H9 (cell line): ENCODE measurements at regions not wholly inside any gene's neighbourhood (a gene's known extent, or its start where the extent isn't known, plus 50 kb on each side); places are given as distances from the start of the nearest gene placed in this dataset.

Experiments used
- DNase-seq: peaks from one replicate; pipeline ENCODE4 v3.0.0-alpha.2; 2017
- H2AFZ ChIP-seq: one replicate; pipeline ENCODE4 v1.6.1; 2013; ENCODE audit warnings: mild to moderate bottlenecking, low read length, control low read depth, moderate library complexity
- H2AK5ac ChIP-seq: 2 replicates; pipeline ENCODE4 v1.6.1; 2013; ENCODE audit warnings: low read length, control low read depth, mixed read lengths; ENCODE audit not compliant: insufficient read length
- H2BK120ac ChIP-seq: one replicate; pipeline ENCODE4 v1.6.1; 2013; ENCODE audit warnings: low read depth, mild to moderate bottlenecking, low read length, control low read depth, inconsistent platforms; ENCODE audit not compliant: poor library complexity, severe bottlenecking
- H2BK12ac ChIP-seq: 2 replicates; pipeline ENCODE4 v1.6.1; 2013; ENCODE audit warnings: low read length, control low read depth, mixed read lengths, low read depth; ENCODE audit not compliant: insufficient read length
- H2BK15ac ChIP-seq: 2 replicates; pipeline ENCODE4 v1.6.1; 2013; ENCODE audit warnings: low read depth, low read length, control low read depth
- H2BK20ac ChIP-seq: one replicate; pipeline ENCODE4 v1.6.1; 2013; ENCODE audit warnings: low read depth, mild to moderate bottlenecking, low read length, control low read depth, inconsistent platforms; ENCODE audit not compliant: poor library complexity, severe bottlenecking
- H2BK5ac ChIP-seq: 2 replicates; pipeline ENCODE4 v1.6.1; 2013; ENCODE audit warnings: low read length, control low read depth, mixed read lengths; ENCODE audit not compliant: insufficient read length
- H3K14ac ChIP-seq: 2 replicates; pipeline ENCODE4 v1.6.1; 2013; ENCODE audit warnings: low read length, control low read depth; ENCODE audit not compliant: insufficient read depth
- H3K18ac ChIP-seq: 2 replicates; pipeline ENCODE4 v1.6.1; 2013; ENCODE audit warnings: low read depth, mild to moderate bottlenecking, mixed read lengths, low read length, control low read depth; ENCODE audit not compliant: insufficient read length
- H3K23ac ChIP-seq: 2 replicates; pipeline ENCODE4 v1.6.1; 2013; ENCODE audit warnings: low read length, control low read depth, mixed read lengths, low read depth; ENCODE audit not compliant: insufficient read length
- H3K23me2 ChIP-seq: 2 replicates; pipeline ENCODE4 v1.6.1; 2013; ENCODE audit warnings: low read depth, mild to moderate bottlenecking, mixed read lengths, low read length, control low read depth; ENCODE audit not compliant: insufficient read length, poor library complexity, severe bottlenecking
- H3K27ac ChIP-seq: 2 replicates; pipeline ENCODE4 v1.5.1; 2013; ENCODE audit warnings: low read length, control low read depth, mixed read lengths, low read depth; ENCODE audit not compliant: insufficient read length
- H3K27me3 ChIP-seq: 2 replicates; pipeline ENCODE4 v1.6.1; 2013; ENCODE audit warnings: low read length, control low read depth, inconsistent platforms; ENCODE audit not compliant: insufficient read depth
- H3K4ac ChIP-seq: 2 replicates; pipeline ENCODE4 v1.6.1; 2013; ENCODE audit warnings: low read depth, mild to moderate bottlenecking, control low read depth, inconsistent platforms, low read length, moderate library complexity
- H3K4me1 ChIP-seq: 2 replicates; pipeline ENCODE4 v1.6.1; 2013; ENCODE audit warnings: low read length, control low read depth, inconsistent platforms; ENCODE audit not compliant: insufficient read depth
- H3K4me2 ChIP-seq: 2 replicates; pipeline ENCODE4 v1.6.1; 2013; ENCODE audit warnings: low read length, control low read depth, mixed read lengths; ENCODE audit not compliant: insufficient read length, insufficient read depth
- H3K56ac ChIP-seq: 2 replicates; pipeline ENCODE4 v1.6.1; 2013; ENCODE audit warnings: low read depth, mild to moderate bottlenecking, mixed read lengths, low read length, control low read depth; ENCODE audit not compliant: insufficient read length
- H3K79me1 ChIP-seq: 2 replicates; pipeline ENCODE4 v1.6.1; 2013; ENCODE audit warnings: low read depth, mild to moderate bottlenecking, moderate library complexity, low read length, control low read depth, inconsistent platforms; ENCODE audit not compliant: insufficient read depth, poor library complexity, severe bottlenecking
- H3K79me2 ChIP-seq: 2 replicates; pipeline ENCODE4 v1.6.1; 2013; ENCODE audit warnings: low read length, control low read depth, inconsistent platforms; ENCODE audit not compliant: insufficient read depth
- H3K9ac ChIP-seq: 2 replicates; pipeline ENCODE4 v1.6.1; 2013; ENCODE audit warnings: low read length, control low read depth, mixed read lengths; ENCODE audit not compliant: insufficient read length; ENCODE audit errors: extremely low read depth
- H3K9me3 ChIP-seq: one replicate; pipeline ENCODE4 v1.6.1; 2013; ENCODE audit warnings: low read depth, low read length, inconsistent platforms; ENCODE audit not compliant: control insufficient read depth
- H3T11ph ChIP-seq: one replicate; pipeline ENCODE4 v1.6.1; 2013; ENCODE audit warnings: mild to moderate bottlenecking, low read length, control low read depth, inconsistent platforms
- H4K20me1 ChIP-seq: one replicate; pipeline ENCODE4 v1.6.1; 2013; ENCODE audit not compliant: control insufficient read depth, insufficient read length, insufficient read depth
- H4K5ac ChIP-seq: 2 replicates; pipeline ENCODE4 v1.6.1; 2013; ENCODE audit warnings: low read depth, mild to moderate bottlenecking, mixed read lengths, low read length, control low read depth; ENCODE audit not compliant: insufficient read length
- H4K8ac ChIP-seq: replicated peaks from 2 replicates; pipeline ENCODE4 v1.6.1; 2013; ENCODE audit warnings: low read length, control low read depth, mixed read lengths, low read depth; ENCODE audit not compliant: insufficient read length
- H4K91ac ChIP-seq: 2 replicates; pipeline ENCODE4 v1.6.1; 2013; ENCODE audit warnings: low read depth, mild to moderate bottlenecking, moderate library complexity, mixed read lengths, low read length, control low read depth; ENCODE audit not compliant: insufficient read length
- H3K27ac Mint-ChIP-seq, 3 experiments: 2 replicates in 2 of 3; 3 replicates in 1 of 3; pipeline ENCODE4 v1.8.0; 2020 to 2021; ENCODE audit warnings: mixed read lengths in 3 of 3, mild to moderate bottlenecking in 1 of 3, moderate library complexity in 1 of 3
- H3K27me3 Mint-ChIP-seq: 2 replicates; pipeline ENCODE4 v1.8.0; 2021; ENCODE audit warnings: low read depth, mild to moderate bottlenecking, moderate library complexity, mixed read lengths
- H3K36me3 Mint-ChIP-seq, 3 experiments: 2 replicates in 2 of 3; 3 replicates in 1 of 3; pipeline ENCODE4 v1.8.0; 2020 to 2021; ENCODE audit warnings: low read depth in 3 of 3, mixed read lengths in 3 of 3; ENCODE audit not compliant: insufficient read depth in 1 of 3
- H3K4me1 Mint-ChIP-seq, 2 experiments: 2 replicates each; pipeline ENCODE4 v1.8.0; 2020; ENCODE audit warnings: mixed read lengths in 2 of 2
- H3K4me3 Mint-ChIP-seq, 2 experiments: 2 replicates in 1 of 2; 3 replicates in 1 of 2; pipeline ENCODE4 v1.8.0; 2020 to 2021; ENCODE audit warnings: mild to moderate bottlenecking in 2 of 2, mixed read lengths in 2 of 2, moderate library complexity in 1 of 2
- H3K9me3 Mint-ChIP-seq, 2 experiments: 2 replicates in 1 of 2; 3 replicates in 1 of 2; pipeline ENCODE4 v1.8.0; 2020; ENCODE audit warnings: mild to moderate bottlenecking in 2 of 2, mixed read lengths in 2 of 2, moderate library complexity in 1 of 2
- CTCF ChIP-seq: fragments of 200-600 bp; sonication (generic); conservative IDR thresholded peaks from 3 replicates; pipeline ENCODE4 v1.8.0; 2021; ENCODE audit warnings: antibody characterized with exemption, mild to moderate bottlenecking
- WGBS: extraction: QIAGEN DNeasy Blood & Tissue Kit; methylation state at CpG from one replicate; pipeline ENCODE4 v1.1.7; 2013; ENCODE audit warnings: missing lambda C conversion rate, low lambda C conversion rate, mixed read lengths; ENCODE audit not compliant: insufficient read length; ENCODE audit errors: extremely low coverage; 5-methylcytosine and 5-hydroxymethylcytosine counted together

DNA sequence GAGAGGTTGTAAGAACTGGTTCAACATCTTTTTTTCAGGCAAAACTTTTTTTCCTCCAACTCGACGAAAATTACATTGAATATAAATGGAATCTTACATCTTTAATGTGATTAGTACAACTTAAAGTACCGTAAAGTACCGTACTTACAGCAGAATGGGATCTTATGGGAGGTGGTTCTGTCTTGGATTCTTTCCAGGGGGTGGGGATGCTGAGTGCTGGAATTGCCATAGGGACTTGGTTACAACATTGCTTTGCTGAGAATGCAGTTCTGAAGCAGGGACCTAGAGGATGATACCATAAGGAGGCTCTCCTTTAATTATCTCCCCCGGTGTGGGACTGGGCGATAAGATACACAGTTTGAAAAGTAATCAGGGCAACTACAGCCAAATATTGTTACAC lies 186.4 kb downstream of the KLF5 start:
- Histone ChIP-seq H3K23ac (no peak overlapping the region), H3K4me1 (0 out of 2 replicates have a peak, but pooled peaks cover 6% of the 10 kb centered on the region), H3K14ac (no peak overlapping the region), H4K5ac (no peak overlapping the region), H3K27ac (no peak overlapping the region), H3K56ac (no peak overlapping the region), H2BK120ac (no peak overlapping the region), H3K4ac (no peak overlapping the region), H2AFZ (no peak overlapping the region), H4K91ac (no peak overlapping the region), H3K79me2 (no peaks in the 10 kb centered on the region), H2BK20ac (no peak overlapping the region), H3K4me2 (no peak overlapping the region), H3K27me3 (no peaks in the 10 kb centered on the region), H2AK5ac (no peak overlapping the region), H4K8ac (no peak overlapping the region), H3K79me1 (no peaks in the 10 kb centered on the region), H3K18ac (no peak overlapping the region), H3T11ph (no peak overlapping the region), H3K9ac (no peak overlapping the region), H2BK12ac (no peak overlapping the region), H2BK5ac (no peak overlapping the region), H4K20me1 (no peaks in the 10 kb centered on the region), H3K9me3 (no peaks in the 10 kb centered on the region), H3K23me2 (no peaks in the 10 kb centered on the region), H2BK15ac (no peak overlapping the region)
- no CpG with 5 or more reads among the region's 6 CpGs for WGBS
- Mint-ChIP-seq H3K27ac (no peak overlapping the region), H3K4me1 (peaks cover 4 to 8% of the 10 kb centered on the region in 2 experiments), H3K9me3 (no peaks in the 10 kb centered on the region), H3K4me3 (no peak overlapping the region), H3K27me3 (no peaks in the 10 kb centered on the region), H3K36me3 (no peaks in the 10 kb centered on the region)
- no peak for DNase-seq
- no peak for TF ChIP-seq CTCF
